ENCODE measurements at regions not wholly inside any gene's neighbourhood (a gene's known extent, or its start where the extent isn't known, plus 50 kb on each side); places are given as distances from the start of the nearest gene placed in this dataset.

- TF ChIP-seq, protein P1, sequence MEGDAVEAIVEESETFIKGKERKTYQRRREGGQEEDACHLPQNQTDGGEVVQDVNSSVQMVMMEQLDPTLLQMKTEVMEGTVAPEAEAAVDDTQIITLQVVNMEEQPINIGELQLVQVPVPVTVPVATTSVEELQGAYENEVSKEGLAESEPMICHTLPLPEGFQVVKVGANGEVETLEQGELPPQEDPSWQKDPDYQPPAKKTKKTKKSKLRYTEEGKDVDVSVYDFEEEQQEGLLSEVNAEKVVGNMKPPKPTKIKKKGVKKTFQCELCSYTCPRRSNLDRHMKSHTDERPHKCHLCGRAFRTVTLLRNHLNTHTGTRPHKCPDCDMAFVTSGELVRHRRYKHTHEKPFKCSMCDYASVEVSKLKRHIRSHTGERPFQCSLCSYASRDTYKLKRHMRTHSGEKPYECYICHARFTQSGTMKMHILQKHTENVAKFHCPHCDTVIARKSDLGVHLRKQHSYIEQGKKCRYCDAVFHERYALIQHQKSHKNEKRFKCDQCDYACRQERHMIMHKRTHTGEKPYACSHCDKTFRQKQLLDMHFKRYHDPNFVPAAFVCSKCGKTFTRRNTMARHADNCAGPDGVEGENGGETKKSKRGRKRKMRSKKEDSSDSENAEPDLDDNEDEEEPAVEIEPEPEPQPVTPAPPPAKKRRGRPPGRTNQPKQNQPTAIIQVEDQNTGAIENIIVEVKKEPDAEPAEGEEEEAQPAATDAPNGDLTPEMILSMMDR (IDR thresholded peaks at IDR 0.05; ENCODE audit: extremely low read depth in 1 of 2, insufficient read depth in 1 of 2, low read depth in 1 of 2, low read length in 2 of 2), result no peak
- TF ChIP-seq POLR2A (IDR thresholded peaks at IDR 0.05; ENCODE audit: low read depth, low read length) (no peak), GATA2 (IDR thresholded peaks at IDR 0.05; ENCODE audit: insufficient read depth, insufficient read length, low read depth, low read length) (no peak), JUN (IDR thresholded peaks at IDR 0.05; ENCODE audit: borderline replicate concordance, insufficient read depth, insufficient read length, low read depth) (no peak), EZH2 (IDR thresholded peaks at IDR 0.05; ENCODE audit: borderline replicate concordance, low read depth, low read length, severe bottlenecking) (no peak), FOS (IDR thresholded peaks at IDR 0.05; ENCODE audit: borderline replicate concordance, insufficient read depth, low read length) (no peak)
- TF ChIP-seq, protein P2, sequence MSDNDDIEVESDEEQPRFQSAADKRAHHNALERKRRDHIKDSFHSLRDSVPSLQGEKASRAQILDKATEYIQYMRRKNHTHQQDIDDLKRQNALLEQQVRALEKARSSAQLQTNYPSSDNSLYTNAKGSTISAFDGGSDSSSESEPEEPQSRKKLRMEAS (IDR thresholded peaks at IDR 0.05; ENCODE audit: insufficient read depth, insufficient read length), result no peak
Measured at GRCh38 chr21:27290028-27290427, 323.1 kb upstream of the ADAMTS5 start.
